ENCODE measurements at regions not wholly inside any gene's neighbourhood (a gene's known extent, or its start where the extent isn't known, plus 50 kb on each side); places are given as distances from the start of the nearest gene placed in this dataset.

DNA sequence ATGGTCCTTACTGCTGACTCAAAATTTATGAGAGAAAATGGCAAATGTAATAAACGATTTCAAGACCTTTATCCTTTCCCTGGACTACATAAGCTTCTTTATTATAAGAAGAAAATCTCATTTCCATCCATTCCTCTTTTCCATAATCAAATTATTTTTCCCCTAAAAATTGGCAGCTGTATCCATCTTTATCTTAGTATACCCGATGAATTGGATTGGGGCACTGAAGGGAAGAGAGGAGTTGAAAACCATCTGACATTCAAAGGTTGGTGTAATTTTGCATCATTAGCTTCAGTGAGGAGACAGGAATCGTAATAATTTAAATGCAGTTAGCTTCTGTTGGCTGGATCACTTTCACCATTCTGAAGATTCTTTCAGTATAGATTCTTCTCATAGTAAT lies 574.1 kb downstream of the XIRP2 start:
- no peak for TF ChIP-seq PATZ1 (CRISPR knock-in tag; IDR thresholded peaks at IDR 0.05; ENCODE audit: borderline replicate concordance)
- TF ChIP-seq ZFP30 (CRISPR knock-in tag; IDR thresholded peaks at IDR 0.05): no peak
- TF ChIP-seq BACH2 (CRISPR knock-in tag; IDR thresholded peaks at IDR 0.05; ENCODE audit: borderline replicate concordance): no peak

All from SK-N-SH treated with all-trans-retinoic acid at 6 μM for 48 hours (cell line).